Right lung (tissue), 2 donors: ENCODE measurements at regions not wholly inside any gene's neighbourhood (a gene's known extent, or its start where the extent isn't known, plus 50 kb on each side); places are given as distances from the start of the nearest gene placed in this dataset.

Experiments
- DNase-seq, 2 donors: peaks; one replicate each; pipeline ENCODE4 v3.0.0-alpha.2; 2013

DNA sequence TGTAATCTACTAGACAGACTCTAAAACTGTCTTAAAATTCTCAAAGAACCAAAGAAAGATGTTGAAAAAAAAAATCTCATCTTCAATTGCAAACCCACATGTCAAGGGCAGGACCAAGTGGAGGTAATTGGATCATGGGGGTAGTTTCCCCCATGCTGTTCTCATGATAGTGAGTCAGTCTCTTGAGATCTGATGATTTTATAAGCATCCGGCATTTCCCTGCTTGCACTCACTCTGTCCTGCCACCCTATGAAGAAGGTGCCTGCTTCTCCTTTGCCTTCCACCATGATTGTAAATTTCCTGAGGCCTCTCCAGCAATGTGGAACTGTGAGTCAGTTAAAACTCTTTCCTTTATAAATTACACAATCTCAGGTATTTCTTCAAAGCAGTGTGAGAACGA, 257.0 kb downstream of the HHIPL2 start:
- no peak for DNase-seq

GRCh38 chr1:222288053-222288452, 259.9 kb downstream of the HHIPL2 start:
- no peak for DNase-seq

- DNase-seq = no peak
These were observed 261.9 kb downstream of the HHIPL2 start for GRCh38 chr1:222286011-222286410.

DNA sequence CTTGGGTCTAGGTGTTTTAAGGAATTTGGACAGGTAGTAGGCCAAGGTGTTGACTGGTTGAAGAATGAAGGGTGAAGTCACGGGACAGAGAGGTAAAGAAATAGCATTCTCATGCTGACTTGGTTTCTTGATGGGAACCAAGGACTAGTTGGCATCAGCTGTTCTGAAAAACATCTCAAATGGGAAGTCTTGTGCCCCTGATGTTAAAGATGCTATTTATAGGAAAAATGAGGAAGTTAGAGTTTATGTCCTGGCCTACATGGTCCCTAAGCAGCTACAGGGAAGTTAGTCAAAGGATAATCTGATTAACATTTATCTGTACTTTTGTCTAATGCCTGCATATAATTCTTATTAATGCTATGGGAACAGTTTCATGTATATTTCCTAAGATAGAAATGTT, 262.4 kb downstream of the HHIPL2 start:
- DNase-seq = no peak

DNA sequence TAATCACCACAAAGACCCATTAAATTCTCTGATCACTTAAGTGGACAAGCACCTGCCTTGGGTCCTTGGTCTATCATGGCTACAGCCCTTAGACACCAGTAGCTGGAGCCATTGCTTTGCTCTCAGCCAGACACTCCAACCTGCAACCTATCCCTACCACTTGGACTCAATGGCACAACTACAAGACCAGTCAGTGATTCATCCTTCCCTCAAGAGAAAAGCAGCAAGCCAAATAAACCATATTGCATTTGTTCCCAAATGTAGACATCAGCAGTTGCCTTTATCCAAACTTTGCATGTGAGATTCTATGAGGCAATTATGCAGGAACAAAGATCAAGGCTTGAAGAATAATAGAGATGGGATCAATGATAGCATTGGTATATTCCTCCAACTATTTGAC, 263.4 kb downstream of the HHIPL2 start:
- no peak for DNase-seq

DNA sequence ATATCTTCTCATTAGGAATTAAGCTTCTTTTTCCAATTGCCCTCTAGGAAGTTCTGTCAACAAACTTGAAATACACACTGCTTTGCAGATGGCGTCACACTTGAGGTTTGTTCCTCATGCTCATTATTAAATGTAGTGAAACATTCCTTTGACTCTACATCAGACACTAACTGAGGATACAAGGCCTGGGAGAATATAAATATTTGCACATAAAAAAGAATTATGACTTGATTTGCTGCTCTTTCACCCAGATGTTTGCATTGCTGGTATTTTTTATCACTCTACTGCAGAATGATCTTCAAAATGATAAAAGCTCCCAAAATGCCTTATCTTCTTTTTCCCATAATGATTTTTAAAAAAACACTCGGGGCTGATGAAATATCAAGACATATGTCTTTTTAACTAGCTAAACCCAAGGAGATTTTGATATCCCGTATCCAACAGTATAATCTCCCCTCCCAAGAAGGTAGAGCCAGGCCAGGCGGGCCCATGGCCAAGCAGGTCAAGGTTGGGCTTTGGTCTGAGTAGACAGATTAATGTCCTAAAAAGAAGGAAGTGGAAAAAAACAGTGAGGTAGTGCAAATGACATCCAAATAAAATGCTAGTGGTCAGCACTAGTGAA, 264.6 kb downstream of the HHIPL2 start:
- DNase-seq = peak; percentile 16 to 50

GRCh38 chr1:222279591-222279990, 268.3 kb downstream of the HHIPL2 start:
- no peak for DNase-seq

- DNase-seq = no peak
These were observed 269.4 kb downstream of the HHIPL2 start for GRCh38 chr1:222278501-222278900.

DNA sequence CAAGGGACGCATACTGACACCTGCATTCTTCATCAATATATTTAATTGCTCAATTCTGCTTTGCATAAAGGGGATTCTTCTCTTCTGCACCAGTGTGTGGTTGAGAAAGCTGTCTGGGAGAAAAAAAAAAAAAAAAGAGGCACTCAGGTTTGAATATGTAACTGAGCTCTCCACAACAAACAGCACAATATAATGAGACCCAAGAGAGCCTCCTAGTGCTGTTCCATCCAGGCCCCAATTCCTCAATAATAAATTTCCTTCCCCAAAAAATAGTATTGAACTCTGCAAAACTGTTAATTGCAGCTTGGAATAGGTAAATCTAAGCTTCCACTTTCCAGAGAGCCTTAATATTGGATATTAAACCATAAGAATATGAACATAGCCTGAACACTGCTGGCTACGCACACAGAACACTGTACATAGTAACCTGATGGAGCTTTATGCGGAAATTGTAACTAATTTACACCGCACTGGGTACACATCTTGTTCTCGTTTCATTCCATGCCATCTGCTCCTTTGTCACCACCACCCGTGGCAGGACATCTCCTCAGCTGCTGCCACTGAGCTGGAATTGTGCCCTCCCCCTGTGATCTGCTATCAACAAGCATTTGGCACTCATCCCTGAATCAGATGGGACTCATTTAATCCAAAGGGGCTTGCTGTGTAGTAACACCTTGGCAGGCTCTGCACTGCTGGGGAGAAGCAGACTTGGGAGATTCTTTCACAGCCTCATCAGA, 272.0 kb downstream of the HHIPL2 start:
- no peak for DNase-seq

GRCh38 chr1:222275001-222275728, 272.7 kb downstream of the HHIPL2 start:
- no peak for DNase-seq

- no peak for DNase-seq
These were observed 281.4 kb downstream of the HHIPL2 start for GRCh38 chr1:222266223-222267196.

- DNase-seq = no peak
These were observed 284.1 kb downstream of the HHIPL2 start for GRCh38 chr1:222263791-222264190.

- DNase-seq = no peak
These were observed 290.9 kb downstream of the HHIPL2 start for GRCh38 chr1:222257027-222257426.

DNA sequence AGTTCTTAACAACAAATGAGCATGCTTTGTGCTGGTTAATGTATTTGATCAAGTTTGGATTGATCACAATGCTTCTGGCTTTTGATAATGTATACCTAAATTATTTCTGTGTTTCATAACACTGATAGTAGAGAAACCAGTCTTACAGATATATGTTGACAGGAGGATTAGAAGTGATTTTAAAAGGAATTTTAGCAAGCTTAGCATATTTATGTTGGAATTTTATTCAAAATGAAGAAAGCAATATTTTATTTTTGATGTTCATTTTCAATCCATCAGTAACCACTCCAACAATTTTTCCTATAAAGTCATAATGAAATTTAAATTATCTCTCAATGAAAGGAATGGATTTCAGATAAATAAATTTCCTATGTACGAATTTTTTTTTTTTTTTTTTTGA, 291.8 kb downstream of the HHIPL2 start:
- no peak for DNase-seq

- no peak for DNase-seq
These were observed 295.1 kb downstream of the HHIPL2 start for GRCh38 chr1:222252788-222253187.

GRCh38 chr1:222251847-222252246, 296.1 kb downstream of the HHIPL2 start:
- DNase-seq = no peak

DNA sequence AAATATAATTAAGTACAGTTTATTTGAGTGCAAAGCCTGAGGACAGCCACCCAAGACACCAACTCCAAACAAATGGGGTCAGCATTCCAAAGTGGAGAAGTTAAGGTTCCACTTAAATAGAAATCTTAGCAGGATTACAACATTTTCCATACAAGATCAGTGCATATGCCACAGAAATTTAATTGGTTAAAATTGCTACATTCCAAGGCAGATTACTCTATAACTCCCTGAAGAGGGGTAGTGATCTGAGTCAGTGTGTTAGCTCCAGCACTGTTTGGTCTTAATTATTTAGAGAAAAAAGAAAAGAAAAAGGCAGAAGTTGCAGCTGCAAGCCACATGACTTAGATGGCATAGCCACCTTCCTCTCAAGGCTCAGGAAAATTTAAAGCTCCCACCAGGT, 297.5 kb downstream of the HHIPL2 start:
- DNase-seq = no peak

GRCh38 chr1:222247811-222248310, 300.0 kb downstream of the HHIPL2 start:
- no peak for DNase-seq

DNA sequence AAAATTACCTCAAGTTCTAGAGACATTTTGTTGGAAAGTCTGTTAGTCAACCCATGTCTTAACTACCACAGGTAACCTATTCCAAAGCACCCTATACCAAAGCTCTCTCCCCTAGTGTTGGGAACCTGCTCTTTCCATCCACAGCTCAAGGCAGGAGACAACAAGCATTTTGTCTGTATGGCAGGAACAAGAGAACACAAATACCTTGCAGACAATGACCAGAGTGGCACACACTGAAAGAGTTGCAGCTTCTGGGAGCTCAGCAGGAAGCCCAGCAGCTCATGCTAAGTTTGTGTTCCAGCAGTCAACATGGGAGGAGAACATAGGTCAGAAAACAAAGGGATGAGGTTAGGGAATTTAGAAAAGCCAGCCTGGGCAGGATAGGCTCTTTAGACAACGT, 300.8 kb downstream of the HHIPL2 start:
- DNase-seq = no peak

DNA sequence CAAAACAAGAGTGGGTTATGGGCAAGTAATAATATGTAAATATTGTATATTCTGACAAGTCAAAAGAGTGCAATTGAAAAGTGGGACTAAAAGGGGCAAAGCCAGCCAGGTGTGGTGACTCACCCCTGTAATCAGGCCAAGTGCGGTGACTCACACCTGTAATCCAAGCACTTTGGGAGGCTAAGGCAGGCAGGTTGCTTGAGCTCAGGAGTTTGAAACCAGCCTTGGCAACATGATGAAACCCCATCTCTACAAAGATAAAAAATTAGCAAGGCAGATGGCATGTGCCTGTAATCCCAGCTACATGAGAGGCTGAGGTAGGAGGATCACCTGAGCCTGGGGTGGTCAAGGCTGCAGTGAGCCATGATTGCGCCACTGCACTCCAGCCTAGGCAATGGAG, 304.0 kb downstream of the HHIPL2 start:
- DNase-seq = no peak

GRCh38 chr1:222242492-222242891, 305.4 kb downstream of the HHIPL2 start:
- no peak for DNase-seq

DNA sequence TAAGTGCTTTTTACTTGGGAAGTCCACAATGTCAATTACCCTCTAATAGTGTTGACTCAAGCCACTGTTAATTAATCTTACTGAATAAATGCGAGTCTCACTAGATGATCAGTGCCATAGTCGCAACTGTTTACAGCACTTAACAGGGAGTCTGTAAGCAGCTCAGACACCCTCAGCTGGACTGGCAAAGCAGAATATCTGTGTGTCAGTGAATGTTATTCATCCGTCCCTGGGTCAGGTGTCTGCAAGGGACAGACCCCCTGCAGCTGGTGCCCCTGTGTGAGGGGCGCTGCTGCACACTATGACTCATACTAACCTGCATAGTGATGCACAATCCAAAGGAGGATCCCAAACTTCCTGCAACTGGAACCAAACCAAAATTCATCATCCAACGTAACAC, 306.5 kb downstream of the HHIPL2 start:
- DNase-seq = no peak
